ENCODE measurements at regions not wholly inside any gene's neighbourhood (a gene's known extent, or its start where the extent isn't known, plus 50 kb on each side); places are given as distances from the start of the nearest gene placed in this dataset.

DNA sequence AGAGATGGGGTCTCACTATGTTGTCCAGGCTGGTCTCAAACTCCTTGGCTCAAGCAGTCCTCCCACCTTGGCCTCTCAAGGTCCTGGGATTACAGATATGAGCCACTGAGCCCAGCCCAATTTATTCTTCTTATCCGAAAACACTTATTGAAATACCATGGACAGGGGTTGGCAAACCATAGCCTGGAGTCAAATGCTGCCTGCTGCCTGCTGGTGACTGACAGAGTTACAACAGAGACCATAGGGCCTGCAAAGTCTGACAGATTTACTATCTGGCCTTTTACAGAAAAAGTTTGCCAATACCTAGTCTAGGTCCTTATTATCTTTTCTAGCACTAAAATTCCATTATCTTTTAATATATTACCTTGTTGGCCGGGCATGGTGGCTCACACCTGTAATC lies 87.1 kb upstream of the ZNF281 start:
- Histone ChIP-seq H3K36me3 (no peaks in the 10 kb centered on the region), H3K9me3 (no peaks in the 10 kb centered on the region), H3K4me1 (no peaks in the 10 kb centered on the region), H3K27me3 (no peaks in the 10 kb centered on the region), H3K27ac (no peak overlapping the region), H3K4me3 (no peak overlapping the region)
- no peak for DNase-seq (ENCODE audit: low spot score in 2 of 2)
- TF ChIP-seq CTCF (IDR thresholded peaks at IDR 0.05), result no peak
- intact Hi-C loops (cut with DNase I), result no loop called here

GRCh38 chr1:200495901-200496300 lies 86.1 kb upstream of the ZNF281 start:
- Histone ChIP-seq H3K4me1 (no peaks in the 10 kb centered on the region), H3K9me3 (no peaks in the 10 kb centered on the region), H3K27ac (no peak overlapping the region), H3K36me3 (no peaks in the 10 kb centered on the region), H3K27me3 (no peaks in the 10 kb centered on the region), H3K4me3 (no peak overlapping the region)
- intact Hi-C loops (cut with DNase I), result no loop called here
- TF ChIP-seq CTCF (IDR thresholded peaks at IDR 0.05), result no peak
- DNase-seq (ENCODE audit: low spot score in 2 of 2), result no peak

- no peaks in the 10 kb centered on the region for H3K9me3 ChIP-seq
- H3K4me1 ChIP-seq, result no peaks in the 10 kb centered on the region
- no peak for DNase-seq (ENCODE audit: low spot score in 2 of 2)
- H3K4me3 ChIP-seq, result no peak overlapping the region
- no peak for TF ChIP-seq CTCF (IDR thresholded peaks at IDR 0.05)
- H3K27ac ChIP-seq, result no peak overlapping the region
- H3K36me3 ChIP-seq, result no peaks in the 10 kb centered on the region
- intact Hi-C loops (cut with DNase I), result no loop called here
- no peaks in the 10 kb centered on the region for H3K27me3 ChIP-seq
Measured at GRCh38 chr1:200493344-200493743, 83.5 kb upstream of the ZNF281 start.

DNA sequence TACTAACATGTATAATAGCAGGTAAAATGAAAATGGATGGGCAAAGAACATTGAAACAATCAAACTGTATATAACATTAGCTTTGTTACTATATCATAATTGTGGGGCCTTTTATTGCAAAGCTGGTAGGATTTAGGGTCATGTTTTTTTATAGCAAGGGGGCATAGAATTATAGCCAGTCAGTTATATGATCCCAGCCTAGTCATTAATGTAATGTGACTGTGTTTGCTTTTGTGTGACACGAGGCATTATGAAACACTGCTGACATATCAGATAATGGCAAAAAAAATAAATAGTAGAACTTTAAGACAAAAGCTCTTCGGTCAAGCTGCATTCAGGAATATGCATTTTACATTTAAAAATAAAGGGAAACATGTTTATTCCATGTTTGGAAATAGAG lies 81.3 kb upstream of the ZNF281 start:
- intact Hi-C loops (cut with DNase I), result no loop called here
- no peak overlapping the region for H3K27ac ChIP-seq
- no peaks in the 10 kb centered on the region for H3K27me3 ChIP-seq
- no peaks in the 10 kb centered on the region for H3K36me3 ChIP-seq
- no peaks in the 10 kb centered on the region for H3K4me1 ChIP-seq
- no peak for DNase-seq (ENCODE audit: low spot score in 2 of 2)
- no peak for TF ChIP-seq CTCF (IDR thresholded peaks at IDR 0.05)
- H3K4me3 ChIP-seq, result no peak overlapping the region
- no peaks in the 10 kb centered on the region for H3K9me3 ChIP-seq

DNA sequence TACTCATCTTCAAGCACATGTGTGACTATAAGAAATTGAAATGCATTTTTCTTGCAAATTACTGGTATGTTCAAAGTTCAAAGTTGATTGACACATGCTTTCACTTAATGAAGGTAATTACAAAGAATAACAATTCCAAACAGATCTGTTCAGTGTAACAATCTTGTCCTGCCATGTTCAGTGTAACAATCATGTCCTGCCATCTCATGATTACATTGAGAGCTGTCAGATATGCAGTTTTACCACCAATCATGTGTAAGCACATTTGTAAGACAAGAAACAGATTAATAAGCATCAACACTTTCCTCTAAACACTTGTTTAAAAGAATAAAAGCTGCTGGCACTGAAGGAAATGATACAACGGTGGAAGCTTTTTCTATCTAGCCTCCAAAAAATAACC lies 80.3 kb upstream of the ZNF281 start:
- no peak for DNase-seq (ENCODE audit: low spot score in 2 of 2)
- Histone ChIP-seq H3K36me3 (no peaks in the 10 kb centered on the region), H3K27ac (no peak overlapping the region), H3K4me3 (no peak overlapping the region), H3K9me3 (no peaks in the 10 kb centered on the region), H3K27me3 (no peaks in the 10 kb centered on the region), H3K4me1 (no peaks in the 10 kb centered on the region)
- TF ChIP-seq CTCF (IDR thresholded peaks at IDR 0.05), result no peak
- intact Hi-C loops (cut with DNase I), result no loop called here

Measured in ascending aorta (tissue), 2 donors.